Cardiac muscle cell (in vitro differentiated cells and primary cell): ENCODE measurements at regions not wholly inside any gene's neighbourhood (a gene's known extent, or its start where the extent isn't known, plus 50 kb on each side); places are given as distances from the start of the nearest gene placed in this dataset.

Source experiments
- DNase-seq, 2 donors: peaks; one replicate each; pipeline versions ENCODE4 v3.0.0 to v3.0.0-alpha.2; 2010 to 2017; ENCODE audit warnings: low read depth in 1 of 2, low spot score in 1 of 2
- H3K27ac ChIP-seq: fragments of 200-600 bp; sonication (generic); 2 replicates; pipeline ENCODE4 v1.5.1; 2016
- H3K27me3 ChIP-seq: fragments of 200-600 bp; sonication (generic); 2 replicates; pipeline ENCODE4 v1.6.0; 2016; ENCODE audit warnings: control low read depth
- H3K36me3 ChIP-seq: fragments of 200-600 bp; sonication (generic); 2 replicates; pipeline ENCODE4 v1.5.1; 2016; ENCODE audit warnings: control low read depth
- H3K4me1 ChIP-seq: fragments of 200-600 bp; sonication (generic); 2 replicates; pipeline ENCODE4 v1.8.1; 2017; ENCODE audit warnings: low read depth, mild to moderate bottlenecking, mixed run types
- H3K4me3 ChIP-seq: fragments of 200-600 bp; sonication (generic); 2 replicates; pipeline ENCODE4 v1.5.1; 2016; ENCODE audit warnings: mild to moderate bottlenecking
- H3K9me3 ChIP-seq: fragments of 200-600 bp; sonication (generic); 2 replicates; pipeline ENCODE4 v1.5.1; 2017; ENCODE audit warnings: low read depth, mild to moderate bottlenecking, control low read depth
- TF ChIP-seq, protein P1 (sequence below): IDR thresholded peaks from 2 replicates; pipeline ENCODE4 v1.5.1; 2012; ENCODE audit warnings: low read depth, mild to moderate bottlenecking, low read length

DNA sequence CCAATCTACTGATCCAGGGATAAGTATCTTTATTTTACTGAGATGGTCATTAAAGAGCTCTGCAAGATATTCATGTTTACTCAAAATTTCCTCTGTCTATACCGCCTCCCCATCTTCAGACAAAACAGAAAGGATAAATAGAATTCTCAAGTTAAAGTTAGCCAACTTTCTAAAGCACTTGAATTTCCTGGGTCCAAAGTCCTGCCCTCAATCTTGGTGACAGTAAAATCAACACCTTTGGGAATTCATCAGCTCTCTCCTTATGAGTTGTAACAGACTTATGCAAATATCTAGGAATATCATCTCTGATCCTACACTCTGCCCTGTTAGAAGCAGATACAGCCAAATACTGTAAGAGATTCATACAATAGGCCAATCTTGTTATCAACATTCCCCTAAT, 122.5 kb upstream of the HAAO start:
- TF ChIP-seq, protein P1, sequence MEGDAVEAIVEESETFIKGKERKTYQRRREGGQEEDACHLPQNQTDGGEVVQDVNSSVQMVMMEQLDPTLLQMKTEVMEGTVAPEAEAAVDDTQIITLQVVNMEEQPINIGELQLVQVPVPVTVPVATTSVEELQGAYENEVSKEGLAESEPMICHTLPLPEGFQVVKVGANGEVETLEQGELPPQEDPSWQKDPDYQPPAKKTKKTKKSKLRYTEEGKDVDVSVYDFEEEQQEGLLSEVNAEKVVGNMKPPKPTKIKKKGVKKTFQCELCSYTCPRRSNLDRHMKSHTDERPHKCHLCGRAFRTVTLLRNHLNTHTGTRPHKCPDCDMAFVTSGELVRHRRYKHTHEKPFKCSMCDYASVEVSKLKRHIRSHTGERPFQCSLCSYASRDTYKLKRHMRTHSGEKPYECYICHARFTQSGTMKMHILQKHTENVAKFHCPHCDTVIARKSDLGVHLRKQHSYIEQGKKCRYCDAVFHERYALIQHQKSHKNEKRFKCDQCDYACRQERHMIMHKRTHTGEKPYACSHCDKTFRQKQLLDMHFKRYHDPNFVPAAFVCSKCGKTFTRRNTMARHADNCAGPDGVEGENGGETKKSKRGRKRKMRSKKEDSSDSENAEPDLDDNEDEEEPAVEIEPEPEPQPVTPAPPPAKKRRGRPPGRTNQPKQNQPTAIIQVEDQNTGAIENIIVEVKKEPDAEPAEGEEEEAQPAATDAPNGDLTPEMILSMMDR = no peak
- Histone ChIP-seq H3K27ac (no peak overlapping the region), H3K36me3 (no peaks in the 10 kb centered on the region), H3K27me3 (no peaks in the 10 kb centered on the region), H3K4me1 (peaks cover 2% of the 10 kb centered on the region), H3K4me3 (no peak overlapping the region), H3K9me3 (no peaks in the 10 kb centered on the region)
- no peak for DNase-seq

DNA sequence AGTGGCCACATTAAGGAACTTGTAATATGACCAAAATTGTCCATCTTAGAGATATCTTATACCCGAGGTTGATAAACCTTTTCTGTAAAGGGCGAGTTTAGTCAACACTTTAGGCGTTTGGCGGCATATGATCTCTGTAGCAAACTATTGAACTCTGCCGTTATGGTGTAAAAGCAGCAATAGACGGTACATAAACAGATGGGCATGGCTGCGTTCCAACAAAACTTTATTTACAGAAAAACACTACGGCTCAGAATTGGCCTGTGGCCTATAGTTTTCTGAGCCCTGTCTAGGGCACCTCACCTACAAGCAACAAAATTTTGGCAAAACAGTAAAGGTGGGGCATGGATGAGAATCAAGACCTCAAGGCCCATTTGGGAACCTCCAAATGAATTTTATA, 121.9 kb upstream of the HAAO start:
- H3K9me3 ChIP-seq = no peaks in the 10 kb centered on the region
- no peaks in the 10 kb centered on the region for H3K36me3 ChIP-seq
- peaks cover 2% of the 10 kb centered on the region for H3K4me1 ChIP-seq
- H3K27me3 ChIP-seq = no peaks in the 10 kb centered on the region
- no peak overlapping the region for H3K27ac ChIP-seq
- TF ChIP-seq, protein P1 = no peak
- no peak for DNase-seq
- no peak overlapping the region for H3K4me3 ChIP-seq

DNA sequence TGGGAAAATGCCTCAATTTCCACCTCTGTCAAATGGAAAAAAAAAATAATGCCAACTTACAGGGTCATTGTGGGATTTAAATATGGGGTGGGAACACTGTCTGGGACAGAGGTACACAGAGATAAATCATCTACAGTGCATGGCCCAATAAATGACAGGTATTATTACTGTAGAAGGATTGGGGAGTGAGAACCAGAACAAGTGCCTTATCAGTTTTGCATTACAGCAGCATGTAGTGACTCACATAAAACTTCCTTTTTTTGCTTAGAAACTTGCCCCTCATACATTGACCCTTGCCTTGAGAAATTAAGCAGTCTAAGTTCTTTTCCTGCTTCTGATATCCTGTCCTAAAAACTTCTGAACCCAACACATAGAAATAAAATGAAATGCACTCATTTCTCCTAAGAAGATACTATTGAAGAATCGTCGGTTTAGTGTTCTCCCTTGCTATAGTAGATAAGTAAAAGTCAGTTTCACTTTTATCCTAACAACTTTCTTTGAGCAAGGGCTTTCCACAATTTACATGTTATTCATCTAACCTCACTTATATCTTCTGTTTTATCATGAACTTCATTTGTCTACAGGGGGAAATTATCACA, 121.0 kb upstream of the HAAO start:
- no peaks in the 10 kb centered on the region for H3K9me3 ChIP-seq
- no peaks in the 10 kb centered on the region for H3K27me3 ChIP-seq
- H3K4me3 ChIP-seq = no peak overlapping the region
- TF ChIP-seq, protein P1 = no peak
- peaks cover 9% of the 10 kb centered on the region for H3K4me1 ChIP-seq
- no peaks in the 10 kb centered on the region for H3K36me3 ChIP-seq
- H3K27ac ChIP-seq = no peak overlapping the region
- DNase-seq = peak in 1 of 2 donors; percentile 55

DNA sequence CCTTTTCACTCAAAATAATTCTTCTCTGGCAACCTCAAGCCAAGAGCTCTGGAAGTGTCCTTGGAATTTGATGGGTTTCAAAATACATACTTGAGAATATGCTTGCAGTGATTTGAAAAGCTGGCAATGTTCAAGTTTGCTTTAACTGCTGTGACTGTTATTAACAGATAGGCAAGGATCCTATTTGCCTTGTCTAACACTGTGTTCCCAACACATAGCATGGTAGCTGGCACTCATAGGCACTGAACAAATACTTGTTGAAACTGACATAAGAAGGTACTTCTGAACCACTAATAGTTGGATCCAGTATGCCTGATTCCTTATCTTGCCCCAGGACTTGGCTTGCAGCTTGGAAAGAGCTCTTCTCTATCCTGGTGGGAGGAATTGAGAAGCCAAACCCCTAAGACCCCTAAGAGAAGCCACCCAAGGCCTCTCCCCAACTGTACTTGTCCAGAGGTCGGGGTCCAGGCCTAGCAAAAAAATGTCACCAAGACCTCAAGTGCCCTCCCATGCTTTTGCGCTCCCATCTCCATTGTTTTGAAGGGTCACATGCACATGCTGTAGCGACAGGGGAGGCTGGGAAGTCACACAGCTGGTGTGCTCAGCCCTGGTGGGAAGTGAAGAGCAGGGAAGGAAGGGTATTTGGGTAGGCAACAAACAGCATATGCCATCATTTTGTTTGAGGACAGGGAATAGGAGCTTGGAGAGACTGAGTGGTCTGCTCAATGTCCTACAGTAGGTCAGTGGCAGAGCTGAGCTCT, 118.4 kb upstream of the HAAO start:
- Histone ChIP-seq H3K27ac (no peak overlapping the region), H3K4me1 (peaks cover 18% of the 10 kb centered on the region), H3K4me3 (no peak overlapping the region), H3K27me3 (no peaks in the 10 kb centered on the region), H3K36me3 (no peaks in the 10 kb centered on the region), H3K9me3 (no peaks in the 10 kb centered on the region)
- DNase-seq = no peak
- TF ChIP-seq, protein P1 = no peak

DNA sequence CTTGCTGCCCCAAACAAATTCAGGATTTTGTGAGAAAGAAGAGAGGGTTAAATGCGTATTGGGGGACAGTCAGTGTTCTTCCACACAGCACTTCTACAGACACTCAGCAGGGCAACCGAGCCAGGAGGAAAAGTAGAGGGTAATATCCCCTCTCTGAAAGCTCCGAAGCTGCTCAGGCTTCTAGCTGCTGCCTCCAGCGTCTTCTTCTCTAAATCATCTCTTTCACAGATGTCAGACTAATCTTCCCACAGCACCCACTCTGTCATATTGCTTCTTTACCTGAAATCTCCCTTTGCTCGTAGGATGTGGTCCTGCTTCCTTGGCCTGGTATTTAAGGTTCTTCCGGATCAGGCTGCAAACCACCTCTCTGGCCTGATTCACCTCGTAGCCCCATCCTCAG, 117.6 kb upstream of the HAAO start:
- TF ChIP-seq, protein P1 = no peak
- Histone ChIP-seq H3K27me3 (no peaks in the 10 kb centered on the region), H3K4me3 (no peak overlapping the region), H3K9me3 (no peaks in the 10 kb centered on the region), H3K27ac (no peak overlapping the region), H3K4me1 (peaks cover 18% of the 10 kb centered on the region), H3K36me3 (no peaks in the 10 kb centered on the region)
- DNase-seq = no peak
